ENCODE measurements at regions not wholly inside any gene's neighbourhood (a gene's known extent, or its start where the extent isn't known, plus 50 kb on each side); places are given as distances from the start of the nearest gene placed in this dataset.

GRCh38 chr2:38439863-38440262 lies 62.8 kb upstream of the ATL2 start:
- no peaks in the 10 kb centered on the region for H3K9me3 Mint-ChIP-seq (ENCODE audit: unreplicated experiment)
- DNase-seq (ENCODE audit: extremely low spot score, unreplicated experiment), result no peak
- H3K27ac Mint-ChIP-seq (ENCODE audit: unreplicated experiment), result no peak overlapping the region
- no peak overlapping the region for H3K4me3 Mint-ChIP-seq (ENCODE audit: unreplicated experiment)
- TF ChIP-seq, protein P1, sequence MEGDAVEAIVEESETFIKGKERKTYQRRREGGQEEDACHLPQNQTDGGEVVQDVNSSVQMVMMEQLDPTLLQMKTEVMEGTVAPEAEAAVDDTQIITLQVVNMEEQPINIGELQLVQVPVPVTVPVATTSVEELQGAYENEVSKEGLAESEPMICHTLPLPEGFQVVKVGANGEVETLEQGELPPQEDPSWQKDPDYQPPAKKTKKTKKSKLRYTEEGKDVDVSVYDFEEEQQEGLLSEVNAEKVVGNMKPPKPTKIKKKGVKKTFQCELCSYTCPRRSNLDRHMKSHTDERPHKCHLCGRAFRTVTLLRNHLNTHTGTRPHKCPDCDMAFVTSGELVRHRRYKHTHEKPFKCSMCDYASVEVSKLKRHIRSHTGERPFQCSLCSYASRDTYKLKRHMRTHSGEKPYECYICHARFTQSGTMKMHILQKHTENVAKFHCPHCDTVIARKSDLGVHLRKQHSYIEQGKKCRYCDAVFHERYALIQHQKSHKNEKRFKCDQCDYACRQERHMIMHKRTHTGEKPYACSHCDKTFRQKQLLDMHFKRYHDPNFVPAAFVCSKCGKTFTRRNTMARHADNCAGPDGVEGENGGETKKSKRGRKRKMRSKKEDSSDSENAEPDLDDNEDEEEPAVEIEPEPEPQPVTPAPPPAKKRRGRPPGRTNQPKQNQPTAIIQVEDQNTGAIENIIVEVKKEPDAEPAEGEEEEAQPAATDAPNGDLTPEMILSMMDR (IDR thresholded peaks at IDR 0.05), result no peak
- peaks cover 30% of the 10 kb centered on the region for H3K4me1 Mint-ChIP-seq (ENCODE audit: unreplicated experiment)
- no peaks in the 10 kb centered on the region for H3K36me3 Mint-ChIP-seq (ENCODE audit: unreplicated experiment)
- peaks cover 18% of the 10 kb centered on the region for H3K27me3 Mint-ChIP-seq (ENCODE audit: unreplicated experiment)

GRCh38 chr2:38438883-38439612 lies 62.0 kb upstream of the ATL2 start:
- Mint-ChIP-seq H3K9me3 (ENCODE audit: unreplicated experiment) (no peaks in the 10 kb centered on the region), H3K27me3 (ENCODE audit: unreplicated experiment) (peaks cover 18% of the 10 kb centered on the region), H3K27ac (ENCODE audit: unreplicated experiment) (no peak overlapping the region), H3K4me1 (ENCODE audit: unreplicated experiment) (peaks cover 23% of the 10 kb centered on the region), H3K4me3 (ENCODE audit: unreplicated experiment) (no peak overlapping the region), H3K36me3 (ENCODE audit: unreplicated experiment) (no peaks in the 10 kb centered on the region)
- no peak for DNase-seq (ENCODE audit: extremely low spot score, unreplicated experiment)
- TF ChIP-seq, protein P1 (IDR thresholded peaks at IDR 0.05), result no peak

DNA sequence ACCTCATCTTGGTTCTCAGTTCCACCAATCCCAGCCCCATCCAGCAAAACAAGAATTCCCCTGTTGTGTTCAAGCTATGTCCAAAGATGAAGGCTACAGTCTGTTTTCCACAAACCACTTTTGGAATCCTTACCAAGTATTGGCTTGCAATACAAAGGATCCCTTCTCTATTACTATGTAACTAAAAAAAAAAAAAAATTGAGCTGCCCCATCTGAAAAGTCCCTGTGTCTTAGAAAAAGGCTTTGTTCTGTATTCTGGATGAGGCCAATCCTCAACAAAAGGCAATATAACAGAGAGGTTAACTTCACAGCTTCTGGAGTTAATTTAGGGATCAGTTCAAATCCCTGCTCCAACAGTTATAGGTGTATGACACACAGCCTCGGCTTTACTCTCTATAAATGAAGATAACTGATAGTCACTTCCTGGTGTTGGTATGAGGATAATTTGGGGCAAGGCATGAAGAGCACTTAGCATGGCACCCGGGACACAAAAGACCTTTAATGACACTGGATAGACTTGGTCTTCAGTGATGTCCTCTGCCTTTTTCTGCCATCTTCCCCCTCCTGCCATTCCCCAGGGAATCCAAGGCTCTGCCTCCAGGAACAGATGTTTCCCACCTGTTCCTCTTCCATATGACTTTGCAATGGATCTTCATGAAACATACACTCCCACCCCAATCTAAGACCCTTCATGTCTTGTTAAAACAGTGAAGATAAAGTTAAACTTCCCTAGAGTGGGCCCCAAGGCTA lies 61.2 kb upstream of the ATL2 start:
- peaks cover 18% of the 10 kb centered on the region for H3K4me1 Mint-ChIP-seq (ENCODE audit: unreplicated experiment)
- H3K27me3 Mint-ChIP-seq (ENCODE audit: unreplicated experiment), result peaks cover 18% of the 10 kb centered on the region
- no peaks in the 10 kb centered on the region for H3K36me3 Mint-ChIP-seq (ENCODE audit: unreplicated experiment)
- no peak for DNase-seq (ENCODE audit: extremely low spot score, unreplicated experiment)
- no peaks in the 10 kb centered on the region for H3K9me3 Mint-ChIP-seq (ENCODE audit: unreplicated experiment)
- TF ChIP-seq, protein P1 (IDR thresholded peaks at IDR 0.05), result no peak
- no peak overlapping the region for H3K4me3 Mint-ChIP-seq (ENCODE audit: unreplicated experiment)
- H3K27ac Mint-ChIP-seq (ENCODE audit: unreplicated experiment), result no peak overlapping the region

DNA sequence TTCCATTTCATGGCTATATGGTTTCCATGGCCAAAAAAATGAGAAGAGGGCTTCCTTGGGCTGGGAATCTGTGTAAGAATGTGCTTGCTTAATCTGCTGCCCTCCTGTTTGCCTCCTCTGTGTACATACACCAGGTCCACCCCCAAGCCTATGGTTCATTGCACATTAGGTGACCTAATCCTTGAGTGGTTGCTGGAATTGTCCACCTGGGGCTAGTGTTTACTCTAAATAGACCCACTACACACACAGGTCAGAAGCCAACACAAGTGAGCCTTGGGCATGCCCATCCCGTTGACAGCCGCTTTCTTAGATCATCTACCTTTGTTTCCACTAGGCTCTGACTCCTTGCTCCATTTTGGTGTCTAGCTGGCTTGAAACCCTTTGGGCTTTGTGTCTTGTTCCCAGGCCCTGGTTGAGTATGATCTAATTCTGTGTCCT lies 59.2 kb upstream of the ATL2 start:
- DNase-seq (ENCODE audit: extremely low spot score, unreplicated experiment), result no peak
- TF ChIP-seq, protein P1 (IDR thresholded peaks at IDR 0.05), result no peak

GRCh38 chr2:38435775-38436174 lies 58.7 kb upstream of the ATL2 start:
- no peaks in the 10 kb centered on the region for H3K9me3 Mint-ChIP-seq (ENCODE audit: unreplicated experiment)
- H3K27ac Mint-ChIP-seq (ENCODE audit: unreplicated experiment), result no peak overlapping the region
- no peak for DNase-seq (ENCODE audit: extremely low spot score, unreplicated experiment)
- peaks cover 30% of the 10 kb centered on the region for H3K4me1 Mint-ChIP-seq (ENCODE audit: unreplicated experiment)
- no peaks in the 10 kb centered on the region for H3K36me3 Mint-ChIP-seq (ENCODE audit: unreplicated experiment)
- peaks cover 9% of the 10 kb centered on the region for H3K27me3 Mint-ChIP-seq (ENCODE audit: unreplicated experiment)
- no peak overlapping the region for H3K4me3 Mint-ChIP-seq (ENCODE audit: unreplicated experiment)
- TF ChIP-seq, protein P1 (IDR thresholded peaks at IDR 0.05), result no peak

More for the DNA sequence above, 59.2 kb upstream of the ATL2 start:
- Mint-ChIP-seq H3K27me3 (ENCODE audit: unreplicated experiment) (peaks cover 14% of the 10 kb centered on the region), H3K9me3 (ENCODE audit: unreplicated experiment) (no peaks in the 10 kb centered on the region), H3K4me3 (ENCODE audit: unreplicated experiment) (no peak overlapping the region), H3K36me3 (ENCODE audit: unreplicated experiment) (no peaks in the 10 kb centered on the region), H3K27ac (ENCODE audit: unreplicated experiment) (no peak overlapping the region), H3K4me1 (ENCODE audit: unreplicated experiment) (peaks cover 26% of the 10 kb centered on the region)

Data from osteocyte (in vitro differentiated cells).